Parathyroid adenoma (tissue), 2 donors: ENCODE measurements at regions not wholly inside any gene's neighbourhood (a gene's known extent, or its start where the extent isn't known, plus 50 kb on each side); places are given as distances from the start of the nearest gene placed in this dataset.

Experiments used
- H2AFZ ChIP-seq: fragments of 300-600 bp; sonication (generic); one replicate; pipeline ENCODE4 v1.7.0; 2017; ENCODE audit warnings: antibody characterized with exemption, mild to moderate bottlenecking
- H3K27ac ChIP-seq: fragments of 300-600 bp; sonication (generic); one replicate; pipeline ENCODE4 v1.7.0; 2017
- H3K27me3 ChIP-seq: fragments of 300-600 bp; sonication (generic); one replicate; pipeline ENCODE4 v1.7.0; 2017; ENCODE audit warnings: low read length; ENCODE audit not compliant: control insufficient read depth, insufficient read depth
- H3K36me3 ChIP-seq: fragments of 300-600 bp; sonication (generic); one replicate; pipeline ENCODE4 v1.7.0; 2017; ENCODE audit warnings: low read length; ENCODE audit not compliant: control insufficient read depth, insufficient read depth
- H3K4me1 ChIP-seq: fragments of 300-600 bp; sonication (generic); one replicate; pipeline ENCODE4 v1.7.0; 2017; ENCODE audit warnings: control low read depth
- H3K4me2 ChIP-seq: fragments of 300-600 bp; sonication (generic); one replicate; pipeline ENCODE4 v1.7.0; 2017; ENCODE audit warnings: low read length
- H3K4me3 ChIP-seq: fragments of 300-600 bp; sonication (generic); one replicate; pipeline ENCODE4 v1.7.0; 2017; ENCODE audit warnings: low read depth, low read length
- H3K79me2 ChIP-seq: fragments of 300-600 bp; sonication (generic); one replicate; pipeline ENCODE4 v1.7.0; 2017; ENCODE audit warnings: control low read depth
- H3K9ac ChIP-seq: fragments of 300-600 bp; sonication (generic); one replicate; pipeline ENCODE4 v1.7.0; 2017; ENCODE audit warnings: mild to moderate bottlenecking
- H3K9me3 ChIP-seq: fragments of 300-600 bp; sonication (generic); one replicate; pipeline ENCODE4 v1.7.0; 2017; ENCODE audit warnings: low read length; ENCODE audit not compliant: control insufficient read depth
- TF ChIP-seq, protein P1 (sequence below): fragments of 300-600 bp; sonication (generic); IDR thresholded peaks from one replicate; pipeline ENCODE4 v1.7.0; 2017; ENCODE audit warnings: antibody characterized with exemption, mild to moderate bottlenecking
- donor health status: primary hyperparathyroidism.

GRCh38 chr22:48055827-48056226 lies 1293.4 kb downstream of the TBC1D22A start:
- H3K4me3 ChIP-seq: no peak overlapping the region
- no peak overlapping the region for H3K9ac ChIP-seq
- no peaks in the 10 kb centered on the region for H3K79me2 ChIP-seq
- H2AFZ ChIP-seq: no peak overlapping the region
- TF ChIP-seq, protein P1, sequence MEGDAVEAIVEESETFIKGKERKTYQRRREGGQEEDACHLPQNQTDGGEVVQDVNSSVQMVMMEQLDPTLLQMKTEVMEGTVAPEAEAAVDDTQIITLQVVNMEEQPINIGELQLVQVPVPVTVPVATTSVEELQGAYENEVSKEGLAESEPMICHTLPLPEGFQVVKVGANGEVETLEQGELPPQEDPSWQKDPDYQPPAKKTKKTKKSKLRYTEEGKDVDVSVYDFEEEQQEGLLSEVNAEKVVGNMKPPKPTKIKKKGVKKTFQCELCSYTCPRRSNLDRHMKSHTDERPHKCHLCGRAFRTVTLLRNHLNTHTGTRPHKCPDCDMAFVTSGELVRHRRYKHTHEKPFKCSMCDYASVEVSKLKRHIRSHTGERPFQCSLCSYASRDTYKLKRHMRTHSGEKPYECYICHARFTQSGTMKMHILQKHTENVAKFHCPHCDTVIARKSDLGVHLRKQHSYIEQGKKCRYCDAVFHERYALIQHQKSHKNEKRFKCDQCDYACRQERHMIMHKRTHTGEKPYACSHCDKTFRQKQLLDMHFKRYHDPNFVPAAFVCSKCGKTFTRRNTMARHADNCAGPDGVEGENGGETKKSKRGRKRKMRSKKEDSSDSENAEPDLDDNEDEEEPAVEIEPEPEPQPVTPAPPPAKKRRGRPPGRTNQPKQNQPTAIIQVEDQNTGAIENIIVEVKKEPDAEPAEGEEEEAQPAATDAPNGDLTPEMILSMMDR: no peak
- H3K4me1 ChIP-seq: no peaks in the 10 kb centered on the region
- no peaks in the 10 kb centered on the region for H3K36me3 ChIP-seq
- H3K27ac ChIP-seq: no peak overlapping the region
- no peaks in the 10 kb centered on the region for H3K27me3 ChIP-seq
- no peak overlapping the region for H3K4me2 ChIP-seq
- H3K9me3 ChIP-seq: no peaks in the 10 kb centered on the region

GRCh38 chr22:48055185-48055584 lies 1292.7 kb downstream of the TBC1D22A start:
- no peaks in the 10 kb centered on the region for H3K9me3 ChIP-seq
- H3K4me1 ChIP-seq: no peaks in the 10 kb centered on the region
- H3K79me2 ChIP-seq: no peaks in the 10 kb centered on the region

GRCh38 chr22:48054596-48054995 lies 1292.1 kb downstream of the TBC1D22A start:
- TF ChIP-seq, protein P1: no peak
- no peaks in the 10 kb centered on the region for H3K79me2 ChIP-seq
- H3K36me3 ChIP-seq: no peaks in the 10 kb centered on the region
- no peak overlapping the region for H3K9ac ChIP-seq
- H2AFZ ChIP-seq: no peak overlapping the region
- no peak overlapping the region for H3K4me3 ChIP-seq
- H3K9me3 ChIP-seq: no peaks in the 10 kb centered on the region
- no peak overlapping the region for H3K4me2 ChIP-seq
- no peaks in the 10 kb centered on the region for H3K27me3 ChIP-seq
- no peaks in the 10 kb centered on the region for H3K4me1 ChIP-seq
- no peak overlapping the region for H3K27ac ChIP-seq

More at GRCh38 chr22:48055185-48055584, 1292.7 kb downstream of the TBC1D22A start:
- Histone ChIP-seq H3K4me2 (no peak overlapping the region), H2AFZ (no peak overlapping the region), H3K27ac (no peak overlapping the region), H3K4me3 (no peak overlapping the region), H3K9ac (no peak overlapping the region), H3K36me3 (no peaks in the 10 kb centered on the region), H3K27me3 (no peaks in the 10 kb centered on the region)
- TF ChIP-seq, protein P1: no peak

GRCh38 chr22:48053973-48054372 lies 1291.5 kb downstream of the TBC1D22A start:
- TF ChIP-seq, protein P1: no peak
- H3K36me3 ChIP-seq: no peaks in the 10 kb centered on the region
- H3K4me2 ChIP-seq: no peak overlapping the region
- no peak overlapping the region for H3K4me3 ChIP-seq
- H3K79me2 ChIP-seq: no peaks in the 10 kb centered on the region
- no peaks in the 10 kb centered on the region for H3K9me3 ChIP-seq
- H2AFZ ChIP-seq: no peak overlapping the region
- H3K9ac ChIP-seq: no peak overlapping the region
- H3K4me1 ChIP-seq: no peaks in the 10 kb centered on the region
- H3K27me3 ChIP-seq: no peaks in the 10 kb centered on the region
- H3K27ac ChIP-seq: no peak overlapping the region

GRCh38 chr22:48053486-48053885 lies 1291.0 kb downstream of the TBC1D22A start:
- Histone ChIP-seq H3K4me3 (no peak overlapping the region), H3K9ac (no peak overlapping the region), H3K4me2 (no peak overlapping the region), H3K4me1 (no peaks in the 10 kb centered on the region), H3K27me3 (no peaks in the 10 kb centered on the region), H3K36me3 (no peaks in the 10 kb centered on the region), H2AFZ (no peak overlapping the region), H3K9me3 (no peaks in the 10 kb centered on the region), H3K27ac (no peak overlapping the region), H3K79me2 (no peaks in the 10 kb centered on the region)
- TF ChIP-seq, protein P1: no peak
